GM23248 (cell line): ENCODE measurements at regions not wholly inside any gene's neighbourhood (a gene's known extent, or its start where the extent isn't known, plus 50 kb on each side); places are given as distances from the start of the nearest gene placed in this dataset.

Source experiments
- DNase-seq: peaks from one replicate; pipeline ENCODE4 v3.0.0-alpha.2; 2015
- H2AFZ ChIP-seq: fragments of 200-600 bp; sonication (generic); 2 replicates; pipeline ENCODE4 v1.6.1; 2016; ENCODE audit warnings: antibody characterized with exemption
- H3F3A ChIP-seq: fragments of 200-600 bp; sonication (generic); 2 replicates; pipeline ENCODE4 v1.6.1; 2016; ENCODE audit warnings: mild to moderate bottlenecking, antibody characterized with exemption, mixed run types; ENCODE audit not compliant: insufficient read depth
- H3K27ac ChIP-seq: fragments of 200-600 bp; sonication (generic); 2 replicates; pipeline ENCODE4 v1.5.1; 2016; ENCODE audit warnings: mild to moderate bottlenecking
- H3K27me3 ChIP-seq: fragments of 200-600 bp; sonication (generic); replicated peaks from 2 replicates; pipeline ENCODE4 v1.6.1; 2016; ENCODE audit warnings: mild to moderate bottlenecking; ENCODE audit not compliant: insufficient read depth
- H3K36me3 ChIP-seq: fragments of 200-600 bp; sonication (generic); 2 replicates; pipeline ENCODE4 v1.6.1; 2016; ENCODE audit warnings: low read depth, mild to moderate bottlenecking
- H3K4me1 ChIP-seq: fragments of 200-600 bp; sonication (generic); 2 replicates; pipeline ENCODE4 v1.6.1; 2016; ENCODE audit warnings: mild to moderate bottlenecking; ENCODE audit not compliant: insufficient read depth
- H3K4me2 ChIP-seq: fragments of 200-600 bp; sonication (generic); one replicate; pipeline ENCODE4 v1.6.1; 2016; ENCODE audit warnings: mild to moderate bottlenecking; ENCODE audit not compliant: unreplicated experiment
- H3K4me3 ChIP-seq: fragments of 200-600 bp; sonication (generic); 2 replicates; pipeline ENCODE4 v1.5.1; 2016; ENCODE audit warnings: mild to moderate bottlenecking
- H3K79me2 ChIP-seq: fragments of 200-600 bp; sonication (generic); 2 replicates; pipeline ENCODE4 v1.6.1; 2016; ENCODE audit warnings: mild to moderate bottlenecking; ENCODE audit not compliant: insufficient read depth
- H3K9ac ChIP-seq: fragments of 200-600 bp; sonication (generic); 2 replicates; pipeline ENCODE4 v1.6.1; 2016; ENCODE audit warnings: mild to moderate bottlenecking
- H3K9me2 ChIP-seq: fragments of 200-600 bp; sonication (generic); 2 replicates; pipeline ENCODE4 v1.6.1; 2016; ENCODE audit warnings: mixed run types, mild to moderate bottlenecking, moderate library complexity; ENCODE audit not compliant: insufficient read depth
- H3K9me3 ChIP-seq: fragments of 200-600 bp; sonication (generic); one replicate; pipeline ENCODE4 v1.6.1; 2017; ENCODE audit warnings: low read depth
- H4K20me1 ChIP-seq: fragments of 200-600 bp; sonication (generic); 2 replicates; pipeline ENCODE4 v1.6.0; 2016; ENCODE audit not compliant: insufficient read depth
- EZH2 ChIP-seq: fragments of 200-600 bp; sonication (generic); IDR thresholded peaks from 2 replicates; pipeline ENCODE4 v1.6.1; 2018; ENCODE audit warnings: antibody characterized with exemption, mild to moderate bottlenecking; ENCODE audit not compliant: insufficient read depth, poor library complexity, severe bottlenecking
- EZH2phosphoT487 ChIP-seq: fragments of 200-600 bp; sonication (generic); IDR thresholded peaks from 2 replicates; pipeline ENCODE4 v1.6.1; 2018; ENCODE audit warnings: antibody characterized with exemption, moderate library complexity, mild to moderate bottlenecking, low read depth; ENCODE audit not compliant: insufficient read depth
- WGBS, 2 experiments: methylation state at CpG; one replicate each; pipeline ENCODE4 v1.1.6; 2015 to 2017; ENCODE audit warnings: low lambda C conversion rate in 2 of 2, low coverage in 1 of 2; ENCODE audit errors: missing lambda C conversion rate in 2 of 2; 5-methylcytosine and 5-hydroxymethylcytosine counted together
- in situ Hi-C: fragments of 300-500 bp; cut with MboI; formaldehyde crosslinking; loops from 2 replicates; pipeline ENCODE4 v1.15.0; 2020

GRCh38 chr2:166613226-166613625, 119.2 kb upstream of the SCN7A start:
- no peak overlapping the region for H3K4me2 ChIP-seq
- no peak overlapping the region for H3K4me3 ChIP-seq
- H2AFZ ChIP-seq: no peak overlapping the region
- no peak overlapping the region for H3K27ac ChIP-seq
- in situ Hi-C loops: no loop called here
- no peaks in the 10 kb centered on the region for H3K9me2 ChIP-seq
- no peaks in the 10 kb centered on the region for H3K36me3 ChIP-seq
- no peaks in the 10 kb centered on the region for H3K9me3 ChIP-seq
- no peaks in the 10 kb centered on the region for H3K4me1 ChIP-seq
- H3K9ac ChIP-seq: no peak overlapping the region
- TF ChIP-seq EZH2 (no peak), EZH2phosphoT487 (no peak)
- no peaks in the 10 kb centered on the region for H3K27me3 ChIP-seq
- 41 to 44% methylated on average over 1 of the region's 1 CpG for WGBS, 2 experiments
- no peaks in the 10 kb centered on the region for H3F3A ChIP-seq
- DNase-seq: no peak
- no peaks in the 10 kb centered on the region for H3K79me2 ChIP-seq
- no peaks in the 10 kb centered on the region for H4K20me1 ChIP-seq

GRCh38 chr2:166612214-166612613, 118.2 kb upstream of the SCN7A start:
- TF ChIP-seq EZH2 (no peak), EZH2phosphoT487 (no peak)
- in situ Hi-C loops: no loop called here
- Histone ChIP-seq H3K27ac (no peak overlapping the region), H3K9ac (no peak overlapping the region), H4K20me1 (no peaks in the 10 kb centered on the region), H3K4me2 (no peak overlapping the region), H3K9me2 (no peaks in the 10 kb centered on the region), H2AFZ (no peak overlapping the region), H3K9me3 (no peaks in the 10 kb centered on the region), H3K4me3 (no peak overlapping the region), H3K4me1 (no peaks in the 10 kb centered on the region), H3K36me3 (no peaks in the 10 kb centered on the region), H3K79me2 (no peaks in the 10 kb centered on the region), H3K27me3 (no peaks in the 10 kb centered on the region), H3F3A (no peaks in the 10 kb centered on the region)
- DNase-seq: no peak
- WGBS, 2 experiments: 41 to 54% methylated on average over 6 of the region's 6 CpGs

GRCh38 chr2:166610913-166611305, 116.9 kb upstream of the SCN7A start:
- Histone ChIP-seq H4K20me1 (no peaks in the 10 kb centered on the region), H3K36me3 (no peaks in the 10 kb centered on the region), H3K79me2 (no peaks in the 10 kb centered on the region), H3K4me3 (no peak overlapping the region), H3K9me3 (no peaks in the 10 kb centered on the region), H3K9ac (no peak overlapping the region), H3K4me1 (no peaks in the 10 kb centered on the region), H3K9me2 (no peaks in the 10 kb centered on the region), H2AFZ (no peak overlapping the region), H3K27me3 (no peaks in the 10 kb centered on the region), H3K4me2 (no peak overlapping the region), H3F3A (no peaks in the 10 kb centered on the region), H3K27ac (no peak overlapping the region)
- in situ Hi-C loops: no loop called here
- DNase-seq: no peak
- TF ChIP-seq EZH2: no peak
- TF ChIP-seq EZH2phosphoT487: no peak
- WGBS, 2 experiments: 37 to 40% methylated on average over 5 of the region's 5 CpGs

GRCh38 chr2:166610180-166610912, 116.3 kb upstream of the SCN7A start:
- Histone ChIP-seq H3K27ac (no peak overlapping the region), H4K20me1 (no peaks in the 10 kb centered on the region), H3K9me3 (no peaks in the 10 kb centered on the region), H3K4me3 (no peak overlapping the region), H3K36me3 (no peaks in the 10 kb centered on the region), H3K27me3 (no peaks in the 10 kb centered on the region), H3F3A (no peaks in the 10 kb centered on the region), H2AFZ (no peak overlapping the region), H3K9ac (no peak overlapping the region), H3K9me2 (no peaks in the 10 kb centered on the region), H3K4me2 (no peak overlapping the region), H3K4me1 (no peaks in the 10 kb centered on the region), H3K79me2 (no peaks in the 10 kb centered on the region)
- in situ Hi-C loops: no loop called here
- WGBS, 2 experiments: 39 to 42% methylated on average over 28 of the region's 28 CpGs
- no peak for DNase-seq
- no peak for TF ChIP-seq EZH2phosphoT487
- TF ChIP-seq EZH2: no peak
